NCI-H1436 (cell line): ENCODE measurements at regions not wholly inside any gene's neighbourhood (a gene's known extent, or its start where the extent isn't known, plus 50 kb on each side); places are given as distances from the start of the nearest gene placed in this dataset.

Source experiments
- DNase-seq: peaks from one replicate; lab custom pipeline; 2025; lab: John Stamatoyannopoulos, UW

- DNase-seq: no peak
Measured at GRCh38 chr12:66915306-66915904, 236.5 kb upstream of the GRIP1 start.

GRCh38 chr12:66916189-66916588 lies 237.3 kb upstream of the GRIP1 start:
- no peak for DNase-seq

GRCh38 chr12:66919466-66919865 lies 240.6 kb upstream of the GRIP1 start:
- no peak for DNase-seq

- no peak for DNase-seq
Measured at GRCh38 chr12:66920205-66920604, 241.3 kb upstream of the GRIP1 start.

GRCh38 chr12:66921151-66921550 lies 242.3 kb upstream of the GRIP1 start:
- no peak for DNase-seq

- DNase-seq: no peak
Measured at GRCh38 chr12:66925083-66925482, 246.2 kb upstream of the GRIP1 start.

- no peak for DNase-seq
Measured at GRCh38 chr12:66929121-66929520, 250.2 kb upstream of the GRIP1 start.

- no peak for DNase-seq
Measured at GRCh38 chr12:66931091-66931490, 252.2 kb upstream of the GRIP1 start.

- no peak for DNase-seq
Measured at GRCh38 chr12:66932126-66932525, 253.2 kb upstream of the GRIP1 start.

- no peak for DNase-seq
Measured at GRCh38 chr12:66934302-66935062, 255.6 kb upstream of the GRIP1 start.

GRCh38 chr12:66941150-66941549 lies 262.3 kb upstream of the GRIP1 start:
- DNase-seq: no peak

- DNase-seq: no peak
Measured at GRCh38 chr12:66942741-66943465, 264.0 kb upstream of the GRIP1 start.

GRCh38 chr12:66944365-66944764 lies 265.5 kb upstream of the GRIP1 start:
- DNase-seq: no peak

GRCh38 chr12:66945189-66945817 lies 266.4 kb upstream of the GRIP1 start:
- no peak for DNase-seq

- no peak for DNase-seq
Measured at GRCh38 chr12:66947119-66947518, 268.2 kb upstream of the GRIP1 start.

GRCh38 chr12:66952668-66953067 lies 273.8 kb upstream of the GRIP1 start:
- no peak for DNase-seq

- no peak for DNase-seq
Measured at GRCh38 chr12:66956300-66956699, 277.4 kb upstream of the GRIP1 start.

GRCh38 chr12:66959276-66959675 lies 280.4 kb upstream of the GRIP1 start:
- no peak for DNase-seq

GRCh38 chr12:66960006-66960405 lies 281.1 kb upstream of the GRIP1 start:
- no peak for DNase-seq

GRCh38 chr12:66960704-66961690 lies 282.1 kb upstream of the GRIP1 start:
- DNase-seq: no peak

GRCh38 chr12:66962290-66962689 lies 283.4 kb upstream of the GRIP1 start:
- no peak for DNase-seq
